Calu3 (cell line): ENCODE measurements at regions not wholly inside any gene's neighbourhood (a gene's known extent, or its start where the extent isn't known, plus 50 kb on each side); places are given as distances from the start of the nearest gene placed in this dataset.

Experiments
- BruUV-seq: library from RNA; stranded (reverse); fragments of 400-500 nt; replicated peaks from 2 replicates; lab custom pipeline; 2021; lab: Mats Ljungman, UMichigan
- CTCF ChIA-PET: fragments of 300-600 bp; sonication (Branson Sonifier 250); formaldehyde crosslinking; loops from one replicate; lab custom pipeline; 2022; ENCODE audit warnings: antibody characterized with exemption; lab: Charles Lee
- DNase-seq: peaks from one replicate; pipeline ENCODE4 v3.0.0; 2022
- H3K27ac Mint-ChIP-seq: one replicate; pipeline ENCODE4 v1.8.0; 2022; ENCODE audit warnings: mixed read lengths; ENCODE audit not compliant: unreplicated experiment
- H3K27me3 Mint-ChIP-seq: one replicate; pipeline ENCODE4 v1.8.0; 2022; ENCODE audit warnings: mixed read lengths; ENCODE audit not compliant: unreplicated experiment
- H3K36me3 Mint-ChIP-seq: one replicate; pipeline ENCODE4 v1.8.0; 2022; ENCODE audit warnings: mild to moderate bottlenecking, moderate library complexity, mixed read lengths; ENCODE audit not compliant: insufficient read depth, unreplicated experiment
- H3K4me1 Mint-ChIP-seq: one replicate; pipeline ENCODE4 v1.8.0; 2022; ENCODE audit warnings: mild to moderate bottlenecking, low read depth, mixed read lengths; ENCODE audit not compliant: unreplicated experiment
- H3K4me3 Mint-ChIP-seq: one replicate; pipeline ENCODE4 v1.8.0; 2022; ENCODE audit warnings: mild to moderate bottlenecking, low read depth, moderate library complexity, mixed read lengths; ENCODE audit not compliant: unreplicated experiment
- H3K9me3 Mint-ChIP-seq: one replicate; pipeline ENCODE4 v1.8.0; 2022; ENCODE audit warnings: low read depth, mixed read lengths; ENCODE audit not compliant: unreplicated experiment
- CTCF ChIP-seq: fragments of 200-600 bp; IDR thresholded peaks from one replicate; pipeline ENCODE4 v1.8.0; 2022; ENCODE audit warnings: antibody characterized with exemption; ENCODE audit not compliant: unreplicated experiment
- intact Hi-C: fragments of 100-400 bp; cut with micrococcal nuclease; formaldehyde crosslinking; loops from one replicate; pipeline ENCODE4 v1.10.0; 2022; ENCODE audit not compliant: unreplicated experiment

- H3K27me3 Mint-ChIP-seq = peaks cover 56% of the 10 kb centered on the region
- H3K4me3 Mint-ChIP-seq = no peak overlapping the region
- no peaks in the 10 kb centered on the region for H3K9me3 Mint-ChIP-seq
- intact Hi-C loops = no loop called here
- H3K4me1 Mint-ChIP-seq = peaks cover 13% of the 10 kb centered on the region
- DNase-seq = no peak
- H3K36me3 Mint-ChIP-seq = no peaks in the 10 kb centered on the region
- no TSS peak for BruUV-seq
- H3K27ac Mint-ChIP-seq = no peak overlapping the region
- CTCF ChIA-PET = no interaction called here
- no peak for TF ChIP-seq CTCF
These were observed 58.6 kb downstream of the OLIG1 start for GRCh38 chr21:33128538-33128937.

GRCh38 chr21:33132054-33132453 is 62.1 kb downstream of the OLIG1 start:
- Mint-ChIP-seq H3K36me3 (no peaks in the 10 kb centered on the region), H3K4me3 (no peak overlapping the region), H3K4me1 (no peaks in the 10 kb centered on the region), H3K27me3 (peaks cover 63% of the 10 kb centered on the region), H3K9me3 (no peaks in the 10 kb centered on the region), H3K27ac (no peak overlapping the region)
- intact Hi-C loops = no loop called here
- no peak for DNase-seq
- no TSS peak for BruUV-seq
- CTCF ChIA-PET = no interaction called here
- no peak for TF ChIP-seq CTCF

GRCh38 chr21:33133892-33134291 is 64.0 kb downstream of the OLIG1 start:
- BruUV-seq = no TSS peak
- Mint-ChIP-seq H3K4me3 (no peak overlapping the region), H3K9me3 (no peaks in the 10 kb centered on the region), H3K27ac (no peak overlapping the region), H3K4me1 (peaks cover 1% of the 10 kb centered on the region), H3K36me3 (no peaks in the 10 kb centered on the region), H3K27me3 (peaks cover 51% of the 10 kb centered on the region)
- no peak for DNase-seq
- intact Hi-C loops = no loop called here
- no peak for TF ChIP-seq CTCF
- CTCF ChIA-PET = no interaction called here

- Mint-ChIP-seq H3K4me1 (peaks cover 12% of the 10 kb centered on the region), H3K36me3 (no peaks in the 10 kb centered on the region), H3K27ac (no peak overlapping the region), H3K9me3 (no peaks in the 10 kb centered on the region), H3K27me3 (peaks cover 48% of the 10 kb centered on the region), H3K4me3 (no peak overlapping the region)
- no peak for TF ChIP-seq CTCF
- no TSS peak for BruUV-seq
- CTCF ChIA-PET = no interaction called here
- intact Hi-C loops = no loop called here
- DNase-seq = no peak
These were observed 66.0 kb downstream of the OLIG1 start for GRCh38 chr21:33135925-33136324.
